ENCODE measurements at regions not wholly inside any gene's neighbourhood (a gene's known extent, or its start where the extent isn't known, plus 50 kb on each side); places are given as distances from the start of the nearest gene placed in this dataset.

DNA sequence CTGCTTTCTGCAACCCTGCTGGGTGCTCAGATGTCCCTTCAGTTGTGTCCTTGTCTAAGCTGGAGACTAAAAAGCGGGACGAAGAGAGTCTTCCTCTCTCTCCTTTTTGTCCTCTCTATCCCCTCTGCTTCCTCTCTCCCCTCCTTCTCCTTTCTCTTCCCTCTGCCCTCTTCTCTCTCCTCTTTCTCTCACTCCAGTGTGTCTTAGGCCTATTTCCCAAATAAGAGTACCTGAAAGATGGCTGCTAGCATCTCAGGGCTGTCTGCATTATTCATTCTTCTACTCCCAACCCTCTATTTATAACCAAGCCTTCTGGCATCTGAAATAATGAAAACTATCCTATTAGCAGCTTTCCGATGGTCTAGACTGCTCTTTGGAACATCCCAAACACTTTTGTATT is 729.8 kb downstream of the UQCRFS1 start:
- TF ChIP-seq, protein P1, sequence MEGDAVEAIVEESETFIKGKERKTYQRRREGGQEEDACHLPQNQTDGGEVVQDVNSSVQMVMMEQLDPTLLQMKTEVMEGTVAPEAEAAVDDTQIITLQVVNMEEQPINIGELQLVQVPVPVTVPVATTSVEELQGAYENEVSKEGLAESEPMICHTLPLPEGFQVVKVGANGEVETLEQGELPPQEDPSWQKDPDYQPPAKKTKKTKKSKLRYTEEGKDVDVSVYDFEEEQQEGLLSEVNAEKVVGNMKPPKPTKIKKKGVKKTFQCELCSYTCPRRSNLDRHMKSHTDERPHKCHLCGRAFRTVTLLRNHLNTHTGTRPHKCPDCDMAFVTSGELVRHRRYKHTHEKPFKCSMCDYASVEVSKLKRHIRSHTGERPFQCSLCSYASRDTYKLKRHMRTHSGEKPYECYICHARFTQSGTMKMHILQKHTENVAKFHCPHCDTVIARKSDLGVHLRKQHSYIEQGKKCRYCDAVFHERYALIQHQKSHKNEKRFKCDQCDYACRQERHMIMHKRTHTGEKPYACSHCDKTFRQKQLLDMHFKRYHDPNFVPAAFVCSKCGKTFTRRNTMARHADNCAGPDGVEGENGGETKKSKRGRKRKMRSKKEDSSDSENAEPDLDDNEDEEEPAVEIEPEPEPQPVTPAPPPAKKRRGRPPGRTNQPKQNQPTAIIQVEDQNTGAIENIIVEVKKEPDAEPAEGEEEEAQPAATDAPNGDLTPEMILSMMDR (IDR thresholded peaks at IDR 0.05; ENCODE audit: insufficient read depth, low read length): no peak
- TF ChIP-seq POLR2AphosphoS5 (IDR thresholded peaks at IDR 0.05; ENCODE audit: low read depth): no peak
- TF ChIP-seq, protein P2, sequence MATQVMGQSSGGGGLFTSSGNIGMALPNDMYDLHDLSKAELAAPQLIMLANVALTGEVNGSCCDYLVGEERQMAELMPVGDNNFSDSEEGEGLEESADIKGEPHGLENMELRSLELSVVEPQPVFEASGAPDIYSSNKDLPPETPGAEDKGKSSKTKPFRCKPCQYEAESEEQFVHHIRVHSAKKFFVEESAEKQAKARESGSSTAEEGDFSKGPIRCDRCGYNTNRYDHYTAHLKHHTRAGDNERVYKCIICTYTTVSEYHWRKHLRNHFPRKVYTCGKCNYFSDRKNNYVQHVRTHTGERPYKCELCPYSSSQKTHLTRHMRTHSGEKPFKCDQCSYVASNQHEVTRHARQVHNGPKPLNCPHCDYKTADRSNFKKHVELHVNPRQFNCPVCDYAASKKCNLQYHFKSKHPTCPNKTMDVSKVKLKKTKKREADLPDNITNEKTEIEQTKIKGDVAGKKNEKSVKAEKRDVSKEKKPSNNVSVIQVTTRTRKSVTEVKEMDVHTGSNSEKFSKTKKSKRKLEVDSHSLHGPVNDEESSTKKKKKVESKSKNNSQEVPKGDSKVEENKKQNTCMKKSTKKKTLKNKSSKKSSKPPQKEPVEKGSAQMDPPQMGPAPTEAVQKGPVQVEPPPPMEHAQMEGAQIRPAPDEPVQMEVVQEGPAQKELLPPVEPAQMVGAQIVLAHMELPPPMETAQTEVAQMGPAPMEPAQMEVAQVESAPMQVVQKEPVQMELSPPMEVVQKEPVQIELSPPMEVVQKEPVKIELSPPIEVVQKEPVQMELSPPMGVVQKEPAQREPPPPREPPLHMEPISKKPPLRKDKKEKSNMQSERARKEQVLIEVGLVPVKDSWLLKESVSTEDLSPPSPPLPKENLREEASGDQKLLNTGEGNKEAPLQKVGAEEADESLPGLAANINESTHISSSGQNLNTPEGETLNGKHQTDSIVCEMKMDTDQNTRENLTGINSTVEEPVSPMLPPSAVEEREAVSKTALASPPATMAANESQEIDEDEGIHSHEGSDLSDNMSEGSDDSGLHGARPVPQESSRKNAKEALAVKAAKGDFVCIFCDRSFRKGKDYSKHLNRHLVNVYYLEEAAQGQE (IDR thresholded peaks at IDR 0.05; ENCODE audit: insufficient replicate concordance, low read depth): no peak
